ENCODE measurements at regions not wholly inside any gene's neighbourhood (a gene's known extent, or its start where the extent isn't known, plus 50 kb on each side); places are given as distances from the start of the nearest gene placed in this dataset.

DNA sequence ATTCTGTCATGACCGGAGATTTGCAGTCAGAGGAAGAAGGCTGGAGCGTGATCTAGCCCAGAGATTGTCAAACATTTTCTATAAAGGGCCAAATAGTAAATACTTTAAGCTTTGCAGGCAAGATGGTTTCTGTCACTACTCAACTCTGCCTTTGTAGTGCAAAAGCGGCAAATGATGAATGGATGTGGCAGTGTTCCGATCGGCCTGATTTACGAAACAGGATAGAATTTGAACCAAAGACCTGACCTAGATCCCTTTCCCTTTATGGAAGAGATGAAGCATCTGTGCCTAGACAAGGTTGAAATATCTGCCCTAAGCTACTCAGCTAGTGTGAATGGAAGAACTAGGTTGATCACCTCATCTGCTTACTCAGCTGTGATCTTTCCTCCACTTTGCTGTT is 209.5 kb downstream of the YTHDC2 start:
- POLR2A ChIA-PET = no interaction called here
- ATAC-seq (ENCODE audit: low read depth) = no peak
- H3K27ac Mint-ChIP-seq = no peak overlapping the region

DNA sequence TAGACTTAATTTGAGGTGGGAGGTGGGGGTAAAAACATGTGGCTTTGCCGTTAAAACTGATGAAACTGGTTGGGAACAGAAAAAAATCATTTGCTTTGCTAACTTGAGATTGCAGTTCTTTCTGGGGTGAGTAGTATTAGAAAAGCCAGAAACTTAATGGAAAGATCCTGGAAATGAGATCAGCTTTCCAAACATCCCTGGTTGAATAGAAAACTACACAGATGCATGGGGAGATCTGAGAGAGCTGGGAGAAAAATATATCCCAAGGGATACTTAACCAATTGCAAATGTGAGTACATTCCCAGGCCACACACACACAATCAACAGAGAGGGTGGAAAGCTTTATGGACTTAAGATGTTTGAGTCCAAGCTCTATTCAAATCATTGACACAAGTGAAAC is 222.3 kb downstream of the YTHDC2 start:
- H3K79me2 ChIP-seq (ENCODE audit: control insufficient read depth, insufficient read depth, low read length) = no peaks in the 10 kb centered on the region
- ChIA-PET POLR2A (no interaction called here), CTCF (no interaction called here)
- H2AFZ ChIP-seq (ENCODE audit: insufficient read depth, low read depth, low read length, poor library complexity, severe bottlenecking) = no peak overlapping the region
- H4K20me1 ChIP-seq (ENCODE audit: control insufficient read depth, insufficient read depth, low read length, poor library complexity, severe bottlenecking) = no peaks in the 10 kb centered on the region
- H3K4me2 ChIP-seq (replicated peaks; ENCODE audit: low read depth, low read length, poor library complexity, severe bottlenecking) = no peak overlapping the region
- H3K4me3 Mint-ChIP-seq = no peak overlapping the region
- H3K27ac Mint-ChIP-seq = no peak overlapping the region
- no peaks in the 10 kb centered on the region for H3K4me1 Mint-ChIP-seq
- peaks cover 0 to 6% (median 0%) of the 10 kb centered on the region in 3 donors for H3K9me3 ChIP-seq (ENCODE audit: control extremely low read depth in 1 of 3, control insufficient read depth in 2 of 3, insufficient read depth in 1 of 3, low read length in 2 of 3)
- 100% methylated on average over 1 of the region's 1 CpG for WGBS (ENCODE audit: insufficient coverage)
- no peak overlapping the region for H3K9ac ChIP-seq (ENCODE audit: low read length)
- TF ChIP-seq, protein P1, sequence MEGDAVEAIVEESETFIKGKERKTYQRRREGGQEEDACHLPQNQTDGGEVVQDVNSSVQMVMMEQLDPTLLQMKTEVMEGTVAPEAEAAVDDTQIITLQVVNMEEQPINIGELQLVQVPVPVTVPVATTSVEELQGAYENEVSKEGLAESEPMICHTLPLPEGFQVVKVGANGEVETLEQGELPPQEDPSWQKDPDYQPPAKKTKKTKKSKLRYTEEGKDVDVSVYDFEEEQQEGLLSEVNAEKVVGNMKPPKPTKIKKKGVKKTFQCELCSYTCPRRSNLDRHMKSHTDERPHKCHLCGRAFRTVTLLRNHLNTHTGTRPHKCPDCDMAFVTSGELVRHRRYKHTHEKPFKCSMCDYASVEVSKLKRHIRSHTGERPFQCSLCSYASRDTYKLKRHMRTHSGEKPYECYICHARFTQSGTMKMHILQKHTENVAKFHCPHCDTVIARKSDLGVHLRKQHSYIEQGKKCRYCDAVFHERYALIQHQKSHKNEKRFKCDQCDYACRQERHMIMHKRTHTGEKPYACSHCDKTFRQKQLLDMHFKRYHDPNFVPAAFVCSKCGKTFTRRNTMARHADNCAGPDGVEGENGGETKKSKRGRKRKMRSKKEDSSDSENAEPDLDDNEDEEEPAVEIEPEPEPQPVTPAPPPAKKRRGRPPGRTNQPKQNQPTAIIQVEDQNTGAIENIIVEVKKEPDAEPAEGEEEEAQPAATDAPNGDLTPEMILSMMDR (IDR thresholded peaks at IDR 0.05) = no peak
- TF ChIP-seq EZH2 (IDR thresholded peaks at IDR 0.05; ENCODE audit: borderline replicate concordance, insufficient read depth, low read depth, low read length, poor library complexity, severe bottlenecking) = no peak
- H3K27ac ChIP-seq (ENCODE audit: low read length in 2 of 2) = no peak overlapping the region
- H3K27me3 Mint-ChIP-seq = no peaks in the 10 kb centered on the region
- no peaks in the 10 kb centered on the region for H3K36me3 ChIP-seq (replicated peaks in 1 of 2; ENCODE audit: control extremely low read depth in 1 of 2, control insufficient read depth in 1 of 2, extremely low read depth in 1 of 2, insufficient read depth in 2 of 2, low read length in 1 of 2)
- intact Hi-C loops (cut with micrococcal nuclease) = no loop called here
- H3K4me1 ChIP-seq (ENCODE audit: control insufficient read depth in 2 of 2, insufficient read depth in 2 of 2, low read length in 2 of 2) = no peaks in the 10 kb centered on the region
- peaks cover 0 to 4% (median 2%) of the 10 kb centered on the region in 4 experiments for H3K27me3 ChIP-seq (replicated peaks in 1 of 4; ENCODE audit: control extremely low read depth in 1 of 4, control insufficient read depth in 3 of 4, insufficient read depth in 4 of 4, low read length in 3 of 4)
- no peaks in the 10 kb centered on the region for H3K9me3 Mint-ChIP-seq (ENCODE audit: insufficient read depth)
- no peak overlapping the region for H3K4me3 ChIP-seq (ENCODE audit: control extremely low read depth in 1 of 5, extremely low read depth in 1 of 5, insufficient read depth in 1 of 5, low read depth in 2 of 5, low read length in 4 of 5)
- DNase-seq = no peak
- no peak for ATAC-seq (ENCODE audit: low read depth)

More for the DNA sequence above, 209.5 kb downstream of the YTHDC2 start:
- H3K9me3 ChIP-seq (ENCODE audit: control extremely low read depth in 1 of 3, control insufficient read depth in 2 of 3, insufficient read depth in 1 of 3, low read length in 2 of 3) = no peaks in the 10 kb centered on the region
- H3K36me3 ChIP-seq (replicated peaks in 1 of 2; ENCODE audit: control extremely low read depth in 1 of 2, control insufficient read depth in 1 of 2, extremely low read depth in 1 of 2, insufficient read depth in 2 of 2, low read length in 1 of 2) = no peaks in the 10 kb centered on the region
- DNase-seq = no peak
- intact Hi-C loops (cut with micrococcal nuclease) = no loop called here
- no peaks in the 10 kb centered on the region for H3K79me2 ChIP-seq (ENCODE audit: control insufficient read depth, insufficient read depth, low read length)
- CTCF ChIA-PET = interaction anchor here (1.1 kb wide), 1 partner anchor 25 kb away, joined by 3 read pairs; no protein-coding TSS in a partner anchor
- TF ChIP-seq EZH2 (IDR thresholded peaks at IDR 0.05; ENCODE audit: borderline replicate concordance, insufficient read depth, low read depth, low read length, poor library complexity, severe bottlenecking) = no peak
- TF ChIP-seq, protein P1 (IDR thresholded peaks at IDR 0.05) = no peak
- no peaks in the 10 kb centered on the region for H3K27me3 Mint-ChIP-seq
- H4K20me1 ChIP-seq (ENCODE audit: control insufficient read depth, insufficient read depth, low read length, poor library complexity, severe bottlenecking) = no peaks in the 10 kb centered on the region
- WGBS (ENCODE audit: insufficient coverage) = 93% methylated on average over 3 of the region's 6 CpGs
- no peak overlapping the region for H3K9ac ChIP-seq (ENCODE audit: low read length)
- peaks cover 10% of the 10 kb centered on the region for H3K9me3 Mint-ChIP-seq (ENCODE audit: insufficient read depth)
- no peak overlapping the region for H2AFZ ChIP-seq (ENCODE audit: insufficient read depth, low read depth, low read length, poor library complexity, severe bottlenecking)
- no peak overlapping the region for H3K27ac ChIP-seq (ENCODE audit: low read length in 2 of 2)
- no peaks in the 10 kb centered on the region for H3K4me1 ChIP-seq (ENCODE audit: control insufficient read depth in 2 of 2, insufficient read depth in 2 of 2, low read length in 2 of 2)
- no peak overlapping the region for H3K4me3 Mint-ChIP-seq
- H3K4me2 ChIP-seq (replicated peaks; ENCODE audit: low read depth, low read length, poor library complexity, severe bottlenecking) = no peak overlapping the region
- H3K4me1 Mint-ChIP-seq = no peaks in the 10 kb centered on the region
- H3K4me3 ChIP-seq (ENCODE audit: control extremely low read depth in 1 of 5, extremely low read depth in 1 of 5, insufficient read depth in 1 of 5, low read depth in 2 of 5, low read length in 4 of 5) = no peak overlapping the region
- H3K27me3 ChIP-seq (replicated peaks in 1 of 4; ENCODE audit: control extremely low read depth in 1 of 4, control insufficient read depth in 3 of 4, insufficient read depth in 4 of 4, low read length in 3 of 4) = no peaks in the 10 kb centered on the region

Data from B cell (primary cell).